IMR-90 (cell line): ENCODE measurements at regions not wholly inside any gene's neighbourhood (a gene's known extent, or its start where the extent isn't known, plus 50 kb on each side); places are given as distances from the start of the nearest gene placed in this dataset.
A peak's percentile ranks its signal among the peaks of the same experiment; 100 is the strongest.

Experiments used
- ATAC-seq: fragments of 200-7000 bp; cut with Tn5 transposase; 2 replicates; pipeline ENCODE4 v1.9.1; 2020; ENCODE audit warnings: low read depth, mild to moderate bottlenecking, moderate library complexity
- BruUV-seq: library from RNA; stranded (reverse); fragments of 400-500 nt; replicated peaks from 2 replicates; lab custom pipeline; 2021; lab: Mats Ljungman, UMichigan
- CTCF ChIA-PET: fragments of 300-600 bp; formaldehyde crosslinking; extraction: SDS; loops from one replicate; lab custom pipeline; 2021; ENCODE audit warnings: antibody characterized with exemption; lab: Yijun Ruan, JAX
- POLR2A ChIA-PET: fragments of 300-600 bp; sonication (Branson Sonifier 250); formaldehyde crosslinking; loops from one replicate; lab custom pipeline; 2022; ENCODE audit warnings: antibody characterized with exemption; ENCODE audit not compliant: unreplicated experiment; lab: Charles Lee
- DNase-seq: peaks from one replicate; pipeline ENCODE4 v3.0.0; 2013
- H2AFZ ChIP-seq: replicated peaks from 2 replicates; pipeline ENCODE3; 2013; ENCODE audit warnings: low read length, mild to moderate bottlenecking; ENCODE audit not compliant: poor library complexity
- H2AK5ac ChIP-seq: 2 replicates; pipeline ENCODE4 v1.6.1; 2013; ENCODE audit warnings: low read depth, low read length, inconsistent platforms
- H2AK9ac ChIP-seq: replicated peaks from 2 replicates; pipeline ENCODE3; 2013; ENCODE audit warnings: mild to moderate bottlenecking, low read depth, low read length, moderate library complexity; ENCODE audit not compliant: poor library complexity
- H2BK120ac ChIP-seq: 2 replicates; pipeline ENCODE4 v1.6.1; 2013; ENCODE audit warnings: low read depth, low read length, inconsistent platforms
- H2BK15ac ChIP-seq: 3 replicates; pipeline ENCODE4 v1.6.1; 2013; ENCODE audit warnings: low read depth, low read length, inconsistent platforms
- H2BK20ac ChIP-seq: 2 replicates; pipeline ENCODE4 v1.6.1; 2013; ENCODE audit warnings: low read depth, mild to moderate bottlenecking, inconsistent platforms, low read length, moderate library complexity
- H2BK5ac ChIP-seq: 2 replicates; pipeline ENCODE4 v1.6.1; 2013; ENCODE audit warnings: mild to moderate bottlenecking, low read depth, low read length, inconsistent platforms; ENCODE audit not compliant: poor library complexity, severe bottlenecking
- H3K14ac ChIP-seq: replicated peaks from 2 replicates; pipeline ENCODE4 v1.6.1; 2013; ENCODE audit warnings: low read depth, low read length, inconsistent platforms
- H3K18ac ChIP-seq: 2 replicates; pipeline ENCODE4 v1.6.1; 2013; ENCODE audit warnings: low read depth, low read length, control low read depth
- H3K23ac ChIP-seq: 2 replicates; pipeline ENCODE4 v1.6.1; 2013; ENCODE audit warnings: low read depth, low read length, inconsistent platforms
- H3K27ac ChIP-seq: 2 replicates; pipeline ENCODE4 v1.5.1; 2013; ENCODE audit warnings: mild to moderate bottlenecking, control low read depth, low read length; ENCODE audit not compliant: insufficient read depth
- H3K27me3 ChIP-seq: 2 replicates; pipeline ENCODE4 v1.6.1; 2013; ENCODE audit warnings: low read length; ENCODE audit not compliant: control insufficient read depth, insufficient read depth
- H3K36me3 ChIP-seq: 2 replicates; pipeline ENCODE4 v1.6.1; 2013; ENCODE audit warnings: low read length, mixed read lengths; ENCODE audit not compliant: control insufficient read depth, insufficient read depth
- H3K4ac ChIP-seq: 2 replicates; pipeline ENCODE4 v1.6.1; 2013; ENCODE audit warnings: low read depth, low read length, inconsistent platforms
- H3K4me1 ChIP-seq: 2 replicates; pipeline ENCODE4 v1.6.1; 2013; ENCODE audit warnings: low read length, mixed read lengths; ENCODE audit not compliant: control insufficient read depth, insufficient read depth
- H3K4me2 ChIP-seq: 2 replicates; pipeline ENCODE4 v1.6.1; 2013; ENCODE audit warnings: low read depth, mild to moderate bottlenecking, control low read depth, low read length, moderate library complexity
- H3K4me3 ChIP-seq: 2 replicates; pipeline ENCODE4 v1.5.1; 2013; ENCODE audit warnings: low read depth, mild to moderate bottlenecking, control low read depth, low read length, moderate library complexity; ENCODE audit not compliant: insufficient read depth
- H3K56ac ChIP-seq: 2 replicates; pipeline ENCODE4 v1.6.1; 2013; ENCODE audit warnings: low read length, inconsistent platforms; ENCODE audit not compliant: insufficient read depth; ENCODE audit errors: extremely low read depth
- H3K79me1 ChIP-seq, 2 experiments: 2 replicates each; pipeline ENCODE4 v1.6.1; 2013; ENCODE audit warnings: low read length in 2 of 2, inconsistent platforms in 1 of 2, low read depth in 1 of 2
- H3K9ac ChIP-seq: 2 replicates; pipeline ENCODE4 v1.6.1; 2013; ENCODE audit warnings: low read depth, low read length, control low read depth
- H3K9me1 ChIP-seq: 2 replicates; pipeline ENCODE4 v1.6.1; 2013; ENCODE audit warnings: low read length, inconsistent platforms; ENCODE audit not compliant: insufficient read depth
- H3K9me3 ChIP-seq: 2 replicates; pipeline ENCODE4 v1.6.1; 2013; ENCODE audit warnings: low read length; ENCODE audit not compliant: control insufficient read depth, insufficient read depth
- H4K20me1 ChIP-seq: 2 replicates; pipeline ENCODE4 v1.6.1; 2013; ENCODE audit warnings: low read length, inconsistent platforms; ENCODE audit not compliant: insufficient read depth
- H4K5ac ChIP-seq: 2 replicates; pipeline ENCODE4 v1.6.1; 2013; ENCODE audit warnings: mild to moderate bottlenecking, low read depth, low read length, control low read depth
- H4K8ac ChIP-seq, 2 experiments: 2 replicates each; pipeline ENCODE4 v1.6.1; 2013; ENCODE audit warnings: low read depth in 2 of 2, low read length in 2 of 2, control low read depth in 1 of 2, inconsistent platforms in 1 of 2
- H4K91ac ChIP-seq: 2 replicates; pipeline ENCODE4 v1.6.1; 2013; ENCODE audit warnings: low read depth, low read length, inconsistent platforms; ENCODE audit not compliant: insufficient read depth
- BHLHE40 ChIP-seq: fragments of 150-350 bp; IDR thresholded peaks from 2 replicates; pipeline ENCODE4 v1.6.1; 2016; ENCODE audit warnings: mild to moderate bottlenecking, low read depth, low read length
- CEBPB ChIP-seq: IDR thresholded peaks from 2 replicates; pipeline ENCODE4 v1.6.1; 2012; ENCODE audit warnings: low read depth, low read length, improper control_type of control experiment
- CHD1 ChIP-seq: IDR thresholded peaks from 2 replicates; pipeline ENCODE4 v1.6.1; 2012; ENCODE audit warnings: low read depth, low read length, improper control_type of control experiment
- FOS ChIP-seq: fragments of 150-350 bp; IDR thresholded peaks from 2 replicates; pipeline ENCODE4 v1.6.1; 2016; ENCODE audit warnings: low read depth, low read length
- MAZ ChIP-seq: IDR thresholded peaks from 2 replicates; pipeline ENCODE4 v1.6.1; 2012; ENCODE audit warnings: low read depth, mild to moderate bottlenecking, low read length, improper control_type of control experiment, moderate library complexity, borderline replicate concordance
- MXI1 ChIP-seq: IDR thresholded peaks from 2 replicates; pipeline ENCODE4 v1.6.1; 2012; ENCODE audit warnings: low read depth, mild to moderate bottlenecking, low read length, moderate library complexity, borderline replicate concordance
- NFE2L2 ChIP-seq: fragments of 150-350 bp; IDR thresholded peaks from 2 replicates; pipeline ENCODE4 v1.6.1; 2016; ENCODE audit warnings: low read depth, mild to moderate bottlenecking, low read length
- RCOR1 ChIP-seq: IDR thresholded peaks from 2 replicates; pipeline ENCODE4 v1.6.1; 2012; ENCODE audit warnings: mild to moderate bottlenecking, low read length, improper control_type of control experiment; ENCODE audit not compliant: insufficient replicate concordance
- RFX5 ChIP-seq: IDR thresholded peaks from 2 replicates; pipeline ENCODE4 v1.8.0; 2012; ENCODE audit warnings: low read depth, mild to moderate bottlenecking, low read length, moderate library complexity
- dilution Hi-C: fragments of 300-500 bp; cut with HindIII; formaldehyde crosslinking; loops from one replicate; pipeline ENCODE4 v1.14.3; 2018; ENCODE audit warnings: low sequenced_read_pairs; ENCODE audit not compliant: unreplicated experiment
- in situ Hi-C: fragments of 300-500 bp; cut with MboI; formaldehyde crosslinking; loops from 3 replicates; pipeline ENCODE4 v1.14.3; 2019; ENCODE audit warnings: low sequenced_read_pairs, inconsistent platforms, mixed read lengths
- intact Hi-C: fragments of 100-400 bp; cut with micrococcal nuclease; formaldehyde crosslinking; loops from 2 replicates; pipeline ENCODE4 v1.10.0; 2022
- TF ChIP-seq, protein P1 (sequence below): fragments of 150-350 bp; IDR thresholded peaks from 2 replicates; pipeline ENCODE4 v1.6.1; 2017; ENCODE audit warnings: mild to moderate bottlenecking, antibody characterized with exemption, low read length, low read depth

DNA sequence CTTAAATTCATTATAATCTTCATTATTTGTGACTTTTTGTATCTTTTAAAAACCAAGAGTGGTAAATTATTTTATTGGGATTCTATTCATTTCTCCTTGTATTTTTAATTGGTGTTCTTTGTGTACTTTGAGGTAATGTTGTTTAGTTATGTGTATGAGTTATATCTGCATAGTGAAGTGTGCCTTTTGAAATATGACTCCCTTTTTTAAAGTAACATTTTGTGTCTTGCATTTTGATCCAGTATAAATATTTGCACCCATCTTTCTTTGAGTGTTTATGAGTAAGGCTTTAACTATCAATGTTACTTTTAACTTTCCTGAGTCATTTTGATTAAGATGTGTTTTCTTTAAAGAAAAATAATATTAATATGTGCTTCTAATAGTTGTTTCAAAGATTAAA lies 90.0 kb upstream of the MYOCD start:
- H3K36me3 ChIP-seq: no peaks in the 10 kb centered on the region
- BruUV-seq: no TSS peak
- H3K9me3 ChIP-seq: no peaks in the 10 kb centered on the region
- H4K20me1 ChIP-seq: no peaks in the 10 kb centered on the region
- no peak overlapping the region for H2BK15ac ChIP-seq
- no peak overlapping the region for H3K4me2 ChIP-seq
- H3K4ac ChIP-seq: no peak overlapping the region
- H3K4me1 ChIP-seq: peaks cover 2% of the 10 kb centered on the region; the same call in 1 of the 2 replicates
- no peak overlapping the region for H3K56ac ChIP-seq
- ChIA-PET CTCF (no interaction called here), POLR2A (no interaction called here)
- H2BK20ac ChIP-seq: no peak overlapping the region
- no peak overlapping the region for H3K27ac ChIP-seq
- TF ChIP-seq RCOR1 (no peak), CEBPB (no peak), BHLHE40 (no peak), RFX5 (no peak), MAZ (no peak), CHD1 (no peak), MXI1 (no peak), FOS (no peak), NFE2L2 (no peak)
- TF ChIP-seq, protein P1, sequence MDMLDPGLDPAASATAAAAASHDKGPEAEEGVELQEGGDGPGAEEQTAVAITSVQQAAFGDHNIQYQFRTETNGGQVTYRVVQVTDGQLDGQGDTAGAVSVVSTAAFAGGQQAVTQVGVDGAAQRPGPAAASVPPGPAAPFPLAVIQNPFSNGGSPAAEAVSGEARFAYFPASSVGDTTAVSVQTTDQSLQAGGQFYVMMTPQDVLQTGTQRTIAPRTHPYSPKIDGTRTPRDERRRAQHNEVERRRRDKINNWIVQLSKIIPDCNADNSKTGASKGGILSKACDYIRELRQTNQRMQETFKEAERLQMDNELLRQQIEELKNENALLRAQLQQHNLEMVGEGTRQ: no peak
- H2BK5ac ChIP-seq: no peak overlapping the region
- no peak overlapping the region for H2BK120ac ChIP-seq
- no peak overlapping the region for H4K8ac ChIP-seq
- no peak overlapping the region for H3K23ac ChIP-seq
- in situ Hi-C loops (no loop called here), intact Hi-C loops (no loop called here), dilution Hi-C loops (no loop called here)
- no peaks in the 10 kb centered on the region; the same call in 1 of the 2 replicates for H3K9me1 ChIP-seq
- ATAC-seq (peak; percentile 68), DNase-seq (peak; percentile 39)
- H2AK9ac ChIP-seq: no peak overlapping the region
- no peak overlapping the region for H3K14ac ChIP-seq
- H3K79me1 ChIP-seq: no peaks in the 10 kb centered on the region
- H3K27me3 ChIP-seq: no peaks in the 10 kb centered on the region
- H2AFZ ChIP-seq: no peak overlapping the region
- H3K18ac ChIP-seq: no peak overlapping the region
- H4K91ac ChIP-seq: no peak overlapping the region
- no peak overlapping the region for H2AK5ac ChIP-seq
- no peak overlapping the region for H4K5ac ChIP-seq
- H3K9ac ChIP-seq: no peak overlapping the region
- H3K4me3 ChIP-seq: no peak overlapping the region
